SK-N-SH treated with all-trans-retinoic acid at 6 μM for 48 hours (cell line): ENCODE measurements at regions not wholly inside any gene's neighbourhood (a gene's known extent, or its start where the extent isn't known, plus 50 kb on each side); places are given as distances from the start of the nearest gene placed in this dataset.

ENCODE experiments used
- CREB5 ChIP-seq: fragments of 250-450 bp; sonication (Bioruptor Pico); IDR thresholded peaks from 2 replicates; pipeline ENCODE4 v1.5.1; 2020; ENCODE audit warnings: low read depth, mild to moderate bottlenecking, moderate library complexity
- PATZ1 ChIP-seq: fragments of 250-450 bp; sonication (Bioruptor Pico); IDR thresholded peaks from 2 replicates; pipeline ENCODE4 v1.8.0; 2020; ENCODE audit warnings: mild to moderate bottlenecking, moderate library complexity, borderline replicate concordance
- POU6F1 ChIP-seq: fragments of 250-450 bp; sonication (Bioruptor Pico); IDR thresholded peaks from 2 replicates; pipeline ENCODE4 v1.8.0; 2021; ENCODE audit warnings: low read depth, mild to moderate bottlenecking, moderate library complexity, borderline replicate concordance
- RARB ChIP-seq: fragments of 250-450 bp; sonication (Bioruptor Pico); IDR thresholded peaks from 2 replicates; pipeline ENCODE4 v1.8.0; 2021; ENCODE audit warnings: mild to moderate bottlenecking, moderate library complexity

- TF ChIP-seq CREB5 = no peak
- TF ChIP-seq POU6F1 (CRISPR knock-in tag) = no peak
- no peak for TF ChIP-seq RARB (CRISPR knock-in tag)
- no peak for TF ChIP-seq PATZ1 (CRISPR knock-in tag)
These were observed 75.2 kb downstream of the ACTBL2 start for GRCh38 chr5:57407391-57407790.
